SK-N-SH treated with all-trans-retinoic acid at 6 μM for 48 hours (cell line): ENCODE measurements at regions not wholly inside any gene's neighbourhood (a gene's known extent, or its start where the extent isn't known, plus 50 kb on each side); places are given as distances from the start of the nearest gene placed in this dataset.

Experiments
- ATAC-seq: fragments of 200-7000 bp; cut with Tn5 transposase; 3 replicates; pipeline ENCODE4 v1.9.1; 2020; ENCODE audit warnings: mild to moderate bottlenecking, moderate library complexity
- ARNTL ChIP-seq: fragments of 450-650 bp; formaldehyde crosslinking; IDR thresholded peaks from 2 replicates; pipeline ENCODE4 v1.5.0; 2020; ENCODE audit warnings: low read depth, mild to moderate bottlenecking, moderate library complexity, borderline replicate concordance
- BACH2 ChIP-seq: fragments of 250-450 bp; sonication (Bioruptor Pico); IDR thresholded peaks from 2 replicates; pipeline ENCODE4 v1.9.0; 2021; ENCODE audit warnings: mild to moderate bottlenecking, borderline replicate concordance
- CSDC2 ChIP-seq: fragments of 250-450 bp; sonication (Bioruptor Pico); IDR thresholded peaks from 2 replicates; pipeline ENCODE4 v1.5.0; 2020; ENCODE audit warnings: mild to moderate bottlenecking, moderate library complexity
- ESRRG ChIP-seq: fragments of 250-450 bp; sonication (Bioruptor Pico); IDR thresholded peaks from 2 replicates; pipeline ENCODE4 v1.6.1; 2021; ENCODE audit warnings: mild to moderate bottlenecking
- GLIS3 ChIP-seq: fragments of 250-450 bp; sonication (Bioruptor Pico); IDR thresholded peaks from 2 replicates; pipeline ENCODE4 v1.5.0; 2020; ENCODE audit warnings: mild to moderate bottlenecking, moderate library complexity
- ISL1 ChIP-seq: fragments of 250-450 bp; sonication (Bioruptor Pico); IDR thresholded peaks from 2 replicates; pipeline ENCODE4 v2.1.2; 2022; ENCODE audit warnings: mild to moderate bottlenecking, moderate library complexity
- OSR1 ChIP-seq: fragments of 250-450 bp; sonication (Bioruptor Pico); IDR thresholded peaks from 2 replicates; pipeline ENCODE4 v1.8.0; 2022; ENCODE audit warnings: moderate library complexity, mild to moderate bottlenecking, inconsistent platforms
- PPARA ChIP-seq: fragments of 250-450 bp; sonication (Bioruptor Pico); IDR thresholded peaks from 2 replicates; pipeline ENCODE4 v1.5.0; 2020; ENCODE audit warnings: mild to moderate bottlenecking, borderline replicate concordance
- RARB ChIP-seq: fragments of 250-450 bp; sonication (Bioruptor Pico); IDR thresholded peaks from 2 replicates; pipeline ENCODE4 v1.8.0; 2021; ENCODE audit warnings: mild to moderate bottlenecking, moderate library complexity
- SNAI2 ChIP-seq: fragments of 250-450 bp; sonication (Bioruptor Pico); IDR thresholded peaks from 2 replicates; pipeline ENCODE4 v1.5.0; 2020; ENCODE audit warnings: mild to moderate bottlenecking, moderate library complexity
- TCF4 ChIP-seq: fragments of 250-450 bp; sonication (Bioruptor Pico); IDR thresholded peaks from 2 replicates; pipeline ENCODE4 v1.8.0; 2021; ENCODE audit warnings: mild to moderate bottlenecking, moderate library complexity, borderline replicate concordance
- TOX ChIP-seq: fragments of 250-450 bp; sonication (Bioruptor Pico); IDR thresholded peaks from 2 replicates; pipeline ENCODE4 v1.8.0; 2021; ENCODE audit warnings: mild to moderate bottlenecking, moderate library complexity, borderline replicate concordance
- ZC3H10 ChIP-seq: fragments of 250-450 bp; sonication (Bioruptor Pico); IDR thresholded peaks from 2 replicates; pipeline ENCODE4 v1.5.1; 2021; ENCODE audit warnings: mild to moderate bottlenecking, moderate library complexity
- ZFP3 ChIP-seq: fragments of 250-450 bp; sonication (Bioruptor Pico); IDR thresholded peaks from 2 replicates; pipeline ENCODE4 v1.5.0; 2020; ENCODE audit warnings: mild to moderate bottlenecking, moderate library complexity
- ZFP30 ChIP-seq: fragments of 450-650 bp; formaldehyde crosslinking; IDR thresholded peaks from 2 replicates; pipeline ENCODE4 v1.5.0; 2022; ENCODE audit warnings: mild to moderate bottlenecking, moderate library complexity
- ZNF565 ChIP-seq: fragments of 450-650 bp; formaldehyde crosslinking; conservative IDR thresholded peaks from 2 replicates; pipeline ENCODE4 v1.5.0; 2020; ENCODE audit warnings: low read depth, mild to moderate bottlenecking, moderate library complexity
- ZNF70 ChIP-seq: fragments of 450-650 bp; formaldehyde crosslinking; IDR thresholded peaks from 2 replicates; pipeline ENCODE4 v1.5.0; 2020; ENCODE audit warnings: mild to moderate bottlenecking, moderate library complexity
- ZNF8 ChIP-seq: fragments of 450-650 bp; formaldehyde crosslinking; IDR thresholded peaks from 2 replicates; pipeline ENCODE4 v1.5.0; 2020; ENCODE audit warnings: mild to moderate bottlenecking, moderate library complexity
- TF ChIP-seq, protein P1 (sequence below): fragments of 250-450 bp; sonication (Bioruptor Pico); IDR thresholded peaks from 2 replicates; pipeline ENCODE4 v1.5.0; 2020; ENCODE audit warnings: mild to moderate bottlenecking, moderate library complexity
- TF ChIP-seq, protein P2 (sequence below): fragments of 250-450 bp; sonication (Bioruptor Pico); IDR thresholded peaks from 2 replicates; pipeline ENCODE4 v1.8.0; 2020; ENCODE audit warnings: mild to moderate bottlenecking, moderate library complexity, borderline replicate concordance
- TF ChIP-seq, protein P3 (sequence below): fragments of 250-450 bp; sonication (Bioruptor Pico); IDR thresholded peaks from 2 replicates; pipeline ENCODE4 v1.5.1; 2020; ENCODE audit warnings: low read depth, mild to moderate bottlenecking, moderate library complexity
- TF ChIP-seq, protein P4 (sequence below): fragments of 250-450 bp; sonication (Bioruptor Pico); IDR thresholded peaks from 2 replicates; pipeline ENCODE4 v1.5.1; 2021; ENCODE audit warnings: mild to moderate bottlenecking, moderate library complexity
- TF ChIP-seq, protein P5 (sequence below): fragments of 250-450 bp; sonication (Bioruptor Pico); IDR thresholded peaks from 2 replicates; pipeline ENCODE4 v1.8.0; 2021; ENCODE audit warnings: low read depth, mild to moderate bottlenecking, moderate library complexity, borderline replicate concordance

DNA sequence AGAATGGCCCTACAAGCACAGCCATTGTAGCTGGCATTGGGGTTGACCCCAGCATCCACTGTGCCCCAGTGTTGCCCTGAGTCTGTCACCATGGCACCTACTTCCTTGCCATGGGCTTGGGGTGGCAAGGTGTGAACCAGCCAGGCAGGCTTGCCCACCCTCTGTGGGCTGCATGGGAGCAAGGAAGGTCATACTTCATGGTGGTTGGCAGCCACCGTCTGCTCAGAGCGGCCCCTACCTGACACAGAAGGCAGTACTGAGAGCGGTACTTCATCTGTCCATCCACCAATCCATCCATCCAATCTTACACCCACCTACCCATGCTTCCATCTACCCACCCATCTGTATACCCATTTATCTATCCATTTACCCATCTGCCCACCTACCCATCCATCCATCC is 160.1 kb downstream of the KIF26A start:
- TF ChIP-seq RARB (CRISPR knock-in tag) (no peak), OSR1 (no peak), SNAI2 (no peak), ZFP3 (CRISPR knock-in tag) (no peak), ZNF565 (CRISPR knock-in tag) (no peak)
- TF ChIP-seq, protein P1, sequence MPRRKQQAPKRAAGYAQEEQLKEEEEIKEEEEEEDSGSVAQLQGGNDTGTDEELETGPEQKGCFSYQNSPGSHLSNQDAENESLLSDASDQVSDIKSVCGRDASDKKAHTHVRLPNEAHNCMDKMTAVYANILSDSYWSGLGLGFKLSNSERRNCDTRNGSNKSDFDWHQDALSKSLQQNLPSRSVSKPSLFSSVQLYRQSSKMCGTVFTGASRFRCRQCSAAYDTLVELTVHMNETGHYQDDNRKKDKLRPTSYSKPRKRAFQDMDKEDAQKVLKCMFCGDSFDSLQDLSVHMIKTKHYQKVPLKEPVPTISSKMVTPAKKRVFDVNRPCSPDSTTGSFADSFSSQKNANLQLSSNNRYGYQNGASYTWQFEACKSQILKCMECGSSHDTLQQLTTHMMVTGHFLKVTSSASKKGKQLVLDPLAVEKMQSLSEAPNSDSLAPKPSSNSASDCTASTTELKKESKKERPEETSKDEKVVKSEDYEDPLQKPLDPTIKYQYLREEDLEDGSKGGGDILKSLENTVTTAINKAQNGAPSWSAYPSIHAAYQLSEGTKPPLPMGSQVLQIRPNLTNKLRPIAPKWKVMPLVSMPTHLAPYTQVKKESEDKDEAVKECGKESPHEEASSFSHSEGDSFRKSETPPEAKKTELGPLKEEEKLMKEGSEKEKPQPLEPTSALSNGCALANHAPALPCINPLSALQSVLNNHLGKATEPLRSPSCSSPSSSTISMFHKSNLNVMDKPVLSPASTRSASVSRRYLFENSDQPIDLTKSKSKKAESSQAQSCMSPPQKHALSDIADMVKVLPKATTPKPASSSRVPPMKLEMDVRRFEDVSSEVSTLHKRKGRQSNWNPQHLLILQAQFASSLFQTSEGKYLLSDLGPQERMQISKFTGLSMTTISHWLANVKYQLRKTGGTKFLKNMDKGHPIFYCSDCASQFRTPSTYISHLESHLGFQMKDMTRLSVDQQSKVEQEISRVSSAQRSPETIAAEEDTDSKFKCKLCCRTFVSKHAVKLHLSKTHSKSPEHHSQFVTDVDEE = no peak
- TF ChIP-seq, protein P2, sequence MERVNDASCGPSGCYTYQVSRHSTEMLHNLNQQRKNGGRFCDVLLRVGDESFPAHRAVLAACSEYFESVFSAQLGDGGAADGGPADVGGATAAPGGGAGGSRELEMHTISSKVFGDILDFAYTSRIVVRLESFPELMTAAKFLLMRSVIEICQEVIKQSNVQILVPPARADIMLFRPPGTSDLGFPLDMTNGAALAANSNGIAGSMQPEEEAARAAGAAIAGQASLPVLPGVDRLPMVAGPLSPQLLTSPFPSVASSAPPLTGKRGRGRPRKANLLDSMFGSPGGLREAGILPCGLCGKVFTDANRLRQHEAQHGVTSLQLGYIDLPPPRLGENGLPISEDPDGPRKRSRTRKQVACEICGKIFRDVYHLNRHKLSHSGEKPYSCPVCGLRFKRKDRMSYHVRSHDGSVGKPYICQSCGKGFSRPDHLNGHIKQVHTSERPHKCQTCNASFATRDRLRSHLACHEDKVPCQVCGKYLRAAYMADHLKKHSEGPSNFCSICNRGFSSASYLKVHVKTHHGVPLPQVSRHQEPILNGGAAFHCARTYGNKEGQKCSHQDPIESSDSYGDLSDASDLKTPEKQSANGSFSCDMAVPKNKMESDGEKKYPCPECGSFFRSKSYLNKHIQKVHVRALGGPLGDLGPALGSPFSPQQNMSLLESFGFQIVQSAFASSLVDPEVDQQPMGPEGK (CRISPR knock-in tag) = no peak
- no peak for ATAC-seq

DNA sequence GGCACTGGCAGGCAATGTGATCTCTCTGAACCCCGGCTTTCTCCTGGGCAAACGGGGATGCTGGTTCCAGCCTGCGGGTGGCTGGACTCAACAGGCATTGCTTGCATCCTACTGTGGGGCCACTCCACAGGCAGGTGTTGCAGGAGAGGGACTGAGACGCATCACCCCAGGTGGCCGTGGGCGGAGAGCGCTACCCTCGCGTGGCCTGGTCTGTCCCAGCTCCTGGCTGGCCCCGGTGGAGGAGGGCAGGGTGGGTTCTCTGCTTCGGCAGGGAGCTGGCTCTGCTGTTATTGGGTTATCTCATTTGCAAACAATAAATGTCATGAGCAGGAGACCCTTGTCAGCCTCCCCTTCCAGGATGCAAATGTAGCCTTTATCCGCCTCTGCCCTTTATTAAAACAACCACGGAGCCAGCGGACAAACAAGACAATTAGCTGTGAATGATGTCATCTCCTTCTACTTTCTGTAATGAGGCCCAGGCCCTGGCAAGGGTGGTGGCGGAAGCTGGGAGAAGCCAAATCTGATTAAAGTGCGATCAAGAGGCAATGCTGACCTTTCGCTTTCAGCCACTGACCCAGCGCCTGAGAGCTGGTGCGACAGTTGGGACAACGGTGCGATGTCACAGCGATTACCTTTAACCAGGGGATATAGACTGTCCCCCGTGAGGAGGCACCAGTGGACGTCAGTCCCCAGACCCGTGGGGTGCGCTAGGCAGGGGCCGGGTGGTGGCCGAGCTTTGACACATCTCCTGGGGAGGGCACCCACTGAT is 161.8 kb downstream of the KIF26A start:
- ATAC-seq = no peak
- TF ChIP-seq PPARA (CRISPR knock-in tag) (no peak), ESRRG (no peak), ZNF70 (CRISPR knock-in tag) (peak; percentile 71; the same call in 1 of the 2 replicates), ZC3H10 (CRISPR knock-in tag) (no peak), ISL1 (CRISPR knock-in tag) (0 out of 2 replicates have a peak, but pooled peaks have one; percentile 24), BACH2 (CRISPR knock-in tag) (no peak), SNAI2 (peak; percentile 38; the same call in 1 of the 2 replicates), RARB (CRISPR knock-in tag) (no peak), TCF4 (CRISPR knock-in tag) (no peak), ZFP30 (no peak), ARNTL (CRISPR knock-in tag) (no peak), GLIS3 (CRISPR knock-in tag) (no peak), TOX (CRISPR knock-in tag) (no peak), ZFP3 (CRISPR knock-in tag) (peak; percentile 55; the same call in 1 of the 2 replicates), OSR1 (no peak), CSDC2 (CRISPR knock-in tag) (no peak), ZNF8 (CRISPR knock-in tag) (0 out of 2 replicates have a peak, but pooled peaks have one; percentile 6), ZNF565 (CRISPR knock-in tag) (no peak; the same call in 1 of the 2 replicates)
- TF ChIP-seq, protein P3, sequence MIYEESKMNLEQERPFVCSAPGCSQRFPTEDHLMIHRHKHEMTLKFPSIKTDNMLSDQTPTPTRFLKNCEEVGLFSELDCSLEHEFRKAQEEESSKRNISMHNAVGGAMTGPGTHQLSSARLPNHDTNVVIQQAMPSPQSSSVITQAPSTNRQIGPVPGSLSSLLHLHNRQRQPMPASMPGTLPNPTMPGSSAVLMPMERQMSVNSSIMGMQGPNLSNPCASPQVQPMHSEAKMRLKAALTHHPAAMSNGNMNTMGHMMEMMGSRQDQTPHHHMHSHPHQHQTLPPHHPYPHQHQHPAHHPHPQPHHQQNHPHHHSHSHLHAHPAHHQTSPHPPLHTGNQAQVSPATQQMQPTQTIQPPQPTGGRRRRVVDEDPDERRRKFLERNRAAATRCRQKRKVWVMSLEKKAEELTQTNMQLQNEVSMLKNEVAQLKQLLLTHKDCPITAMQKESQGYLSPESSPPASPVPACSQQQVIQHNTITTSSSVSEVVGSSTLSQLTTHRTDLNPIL (CRISPR knock-in tag) = peak; percentile 58; the same call in 1 of the 2 replicates
- TF ChIP-seq, protein P4, sequence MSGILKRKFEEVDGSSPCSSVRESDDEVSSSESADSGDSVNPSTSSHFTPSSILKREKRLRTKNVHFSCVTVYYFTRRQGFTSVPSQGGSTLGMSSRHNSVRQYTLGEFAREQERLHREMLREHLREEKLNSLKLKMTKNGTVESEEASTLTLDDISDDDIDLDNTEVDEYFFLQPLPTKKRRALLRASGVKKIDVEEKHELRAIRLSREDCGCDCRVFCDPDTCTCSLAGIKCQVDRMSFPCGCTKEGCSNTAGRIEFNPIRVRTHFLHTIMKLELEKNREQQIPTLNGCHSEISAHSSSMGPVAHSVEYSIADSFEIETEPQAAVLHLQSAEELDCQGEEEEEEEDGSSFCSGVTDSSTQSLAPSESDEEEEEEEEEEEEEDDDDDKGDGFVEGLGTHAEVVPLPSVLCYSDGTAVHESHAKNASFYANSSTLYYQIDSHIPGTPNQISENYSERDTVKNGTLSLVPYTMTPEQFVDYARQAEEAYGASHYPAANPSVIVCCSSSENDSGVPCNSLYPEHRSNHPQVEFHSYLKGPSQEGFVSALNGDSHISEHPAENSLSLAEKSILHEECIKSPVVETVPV (CRISPR knock-in tag) = no peak
- TF ChIP-seq, protein P5, sequence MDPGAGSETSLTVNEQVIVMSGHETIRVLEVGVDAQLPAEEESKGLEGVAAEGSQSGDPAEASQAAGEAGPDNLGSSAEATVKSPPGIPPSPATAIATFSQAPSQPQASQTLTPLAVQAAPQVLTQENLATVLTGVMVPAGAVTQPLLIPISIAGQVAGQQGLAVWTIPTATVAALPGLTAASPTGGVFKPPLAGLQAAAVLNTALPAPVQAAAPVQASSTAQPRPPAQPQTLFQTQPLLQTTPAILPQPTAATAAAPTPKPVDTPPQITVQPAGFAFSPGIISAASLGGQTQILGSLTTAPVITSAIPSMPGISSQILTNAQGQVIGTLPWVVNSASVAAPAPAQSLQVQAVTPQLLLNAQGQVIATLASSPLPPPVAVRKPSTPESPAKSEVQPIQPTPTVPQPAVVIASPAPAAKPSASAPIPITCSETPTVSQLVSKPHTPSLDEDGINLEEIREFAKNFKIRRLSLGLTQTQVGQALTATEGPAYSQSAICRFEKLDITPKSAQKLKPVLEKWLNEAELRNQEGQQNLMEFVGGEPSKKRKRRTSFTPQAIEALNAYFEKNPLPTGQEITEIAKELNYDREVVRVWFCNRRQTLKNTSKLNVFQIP (CRISPR knock-in tag) = no peak
- TF ChIP-seq, protein P1 = peak; percentile 74
- TF ChIP-seq, protein P2 (CRISPR knock-in tag) = no peak
